K562 (cell line): ENCODE measurements at regions not wholly inside any gene's neighbourhood (a gene's known extent, or its start where the extent isn't known, plus 50 kb on each side); places are given as distances from the start of the nearest gene placed in this dataset.
A peak's percentile ranks its signal among the peaks of the same experiment; 100 is the strongest.

Experiments used
- ARHGAP35 ChIP-seq: fragments of 450-650 bp; IDR thresholded peaks from 2 replicates; pipeline ENCODE4 v1.6.1; 2018; ENCODE audit not compliant: partially characterized antibody
- BRD4 ChIP-seq: fragments of 200-600 bp; sonication (generic); IDR thresholded peaks from 2 replicates; pipeline ENCODE4 v1.6.1; 2017; ENCODE audit warnings: inconsistent platforms
- CREM ChIP-seq: IDR thresholded peaks from 2 replicates; pipeline ENCODE4 v1.6.1; 2014; ENCODE audit warnings: antibody characterized with exemption, low read depth
- HNRNPK ChIP-seq: fragments of 200-400 bp; formaldehyde crosslinking; IDR thresholded peaks from one replicate; pipeline ENCODE4 v1.6.1; 2018; ENCODE audit warnings: mild to moderate bottlenecking, low read depth, low read length; ENCODE audit not compliant: poor library complexity, severe bottlenecking
- HNRNPLL ChIP-seq: fragments of 200-400 bp; formaldehyde crosslinking; IDR thresholded peaks from 2 replicates; pipeline ENCODE4 v1.6.1; 2017; ENCODE audit warnings: low read length, low read depth, mild to moderate bottlenecking; ENCODE audit not compliant: poor library complexity, severe bottlenecking
- HSF4 ChIP-seq: fragments of 250-450 bp; sonication (Bioruptor Pico); IDR thresholded peaks from 2 replicates; pipeline ENCODE4 v2.1.2; 2022; ENCODE audit warnings: mild to moderate bottlenecking, moderate library complexity, borderline replicate concordance
- MCM2 ChIP-seq: fragments of 450-650 bp; IDR thresholded peaks from 2 replicates; pipeline ENCODE4 v1.6.1; 2017; ENCODE audit warnings: low read depth, mild to moderate bottlenecking
- NFIC ChIP-seq: fragments of 450-650 bp; IDR thresholded peaks from 2 replicates; pipeline ENCODE4 v1.6.1; 2017; ENCODE audit warnings: mild to moderate bottlenecking, inconsistent platforms
- NONO ChIP-seq, 2 experiments: fragments of 200-400 bp in 1 of 2; fragments of 450-650 bp in 1 of 2; formaldehyde crosslinking in 1 of 2; IDR thresholded peaks; 2 replicates each; pipeline ENCODE4 v1.6.1; 2017; ENCODE audit warnings: low read depth in 2 of 2, mild to moderate bottlenecking in 2 of 2, moderate library complexity in 2 of 2, low read length in 1 of 2
- PHB ChIP-seq: fragments of 250-450 bp; sonication (Bioruptor Pico); IDR thresholded peaks from 2 replicates; pipeline ENCODE4 v1.5.0; 2021
- POU5F1 ChIP-seq: fragments of 150-350 bp; IDR thresholded peaks from 2 replicates; pipeline ENCODE4 v1.6.1; 2014; ENCODE audit warnings: borderline replicate concordance, low read length, low read depth, mild to moderate bottlenecking; ENCODE audit not compliant: partially characterized antibody
- RERE ChIP-seq: sonication (generic); formaldehyde crosslinking; IDR thresholded peaks from 2 replicates; pipeline ENCODE4 v1.8.0; 2023; ENCODE audit warnings: missing genetic modification reagents, mild to moderate bottlenecking, borderline replicate concordance
- RNF2 ChIP-seq: sonication (generic); IDR thresholded peaks from 2 replicates; pipeline ENCODE4 v1.6.1; 2016
- SIX5 ChIP-seq, 2 experiments: IDR thresholded peaks; 2 replicates each; pipeline ENCODE4 v1.6.1; 2011; ENCODE audit warnings: low read length in 2 of 2, borderline replicate concordance in 1 of 2, low read depth in 1 of 2, mild to moderate bottlenecking in 1 of 2, moderate library complexity in 1 of 2; ENCODE audit not compliant: insufficient read depth in 1 of 2
- SRSF9 ChIP-seq: fragments of 200-400 bp; formaldehyde crosslinking; IDR thresholded peaks from 2 replicates; pipeline ENCODE4 v1.6.1; 2017; ENCODE audit warnings: low read depth, low read length, borderline replicate concordance
- STAG1 ChIP-seq: sonication (generic); formaldehyde crosslinking; IDR thresholded peaks from 2 replicates; pipeline ENCODE4 v1.5.0; 2020; ENCODE audit warnings: missing genetic modification reagents, borderline replicate concordance
- ZBTB17 ChIP-seq: fragments of 450-650 bp; formaldehyde crosslinking; IDR thresholded peaks from 2 replicates; pipeline ENCODE4 v1.4.0; 2020; ENCODE audit warnings: mild to moderate bottlenecking
- ZFX ChIP-seq: sonication (generic); formaldehyde crosslinking; IDR thresholded peaks from 2 replicates; pipeline ENCODE4 v1.8.0; 2022; ENCODE audit warnings: mild to moderate bottlenecking, missing genetic modification reagents, moderate library complexity
- ZNF212 ChIP-seq: fragments of 450-650 bp; formaldehyde crosslinking; IDR thresholded peaks from 2 replicates; pipeline ENCODE4 v1.4.0; 2020; ENCODE audit warnings: mild to moderate bottlenecking
- ZNF232 ChIP-seq: sonication (generic); formaldehyde crosslinking; IDR thresholded peaks from 2 replicates; pipeline ENCODE4 v1.8.0; 2022; ENCODE audit warnings: mild to moderate bottlenecking, missing genetic modification reagents
- ZNF311 ChIP-seq: fragments of 250-450 bp; sonication (Bioruptor Pico); IDR thresholded peaks from 2 replicates; pipeline ENCODE4 v1.4.0; 2020; ENCODE audit warnings: mild to moderate bottlenecking, moderate library complexity
- ZNF324 ChIP-seq: fragments of 250-450 bp; sonication (Bioruptor Pico); IDR thresholded peaks from 2 replicates; pipeline ENCODE4 v1.4.0; 2020; ENCODE audit warnings: mild to moderate bottlenecking
- TF ChIP-seq, protein P1 (sequence below): fragments of 250-450 bp; sonication (Bioruptor Pico); IDR thresholded peaks from 2 replicates; pipeline ENCODE4 v1.8.0; 2021; ENCODE audit warnings: moderate library complexity, mild to moderate bottlenecking, inconsistent platforms

DNA sequence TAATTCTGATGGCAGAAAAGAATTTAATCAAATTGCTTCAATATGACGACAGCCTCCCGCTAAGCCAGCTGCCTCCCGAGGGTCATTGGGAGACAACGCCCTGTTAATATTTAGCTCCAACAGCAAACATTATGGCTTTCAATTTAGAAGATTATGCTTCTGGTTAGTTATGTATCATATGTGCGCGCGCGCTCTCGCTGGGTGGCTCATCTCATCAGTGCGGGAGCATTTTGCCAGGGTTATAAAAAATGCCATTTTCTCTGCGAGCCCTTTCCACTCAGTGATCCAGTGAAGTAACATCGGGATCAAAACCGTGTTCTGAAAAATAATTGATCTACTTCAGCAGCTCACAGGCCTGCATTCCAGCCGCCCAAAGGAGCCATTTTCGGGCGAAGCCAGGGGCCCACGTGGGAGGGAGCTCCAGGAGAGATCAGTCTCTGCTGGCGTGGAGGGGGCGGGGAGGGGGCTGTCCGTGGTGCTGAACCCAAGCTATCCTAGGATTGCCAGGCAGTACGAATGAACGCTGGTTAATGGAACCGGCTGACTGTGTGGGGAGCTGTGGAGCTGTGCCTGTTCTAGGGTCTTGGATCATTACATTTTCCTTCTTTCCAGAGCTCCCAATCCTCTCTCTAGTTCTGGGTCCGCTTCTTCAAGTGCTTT is 219.1 kb upstream of the ZC3H12A start (continued):
- TF ChIP-seq SIX5 (IDR thresholded peaks at IDR 0.05; ENCODE audit: borderline replicate concordance in 1 of 2, insufficient read depth in 1 of 2, low read depth in 1 of 2, low read length in 2 of 2) = no peak
- TF ChIP-seq HSF4 (CRISPR knock-in tag) = no peak
- no peak for TF ChIP-seq MCM2
- no peak for TF ChIP-seq ZNF311 (CRISPR knock-in tag)
- TF ChIP-seq RNF2 = no peak
- TF ChIP-seq RERE (CRISPR knock-in tag) = no peak
- no peak for TF ChIP-seq HNRNPK
- no peak for TF ChIP-seq ZNF232 (CRISPR knock-in tag)
- no peak for TF ChIP-seq ZFX (CRISPR knock-in tag)
- no peak for TF ChIP-seq ARHGAP35
- TF ChIP-seq CREM = peak; percentile 50; the same call in 1 of the 2 replicates
- no peak for TF ChIP-seq ZNF212 (CRISPR knock-in tag)
- TF ChIP-seq ZNF324 (CRISPR knock-in tag) = no peak
- TF ChIP-seq PHB (CRISPR knock-in tag) = no peak
- TF ChIP-seq SRSF9 = no peak
- no peak for TF ChIP-seq NONO (IDR thresholded peaks at IDR 0.05; ENCODE audit: low read depth in 2 of 2, low read length in 1 of 2)
- TF ChIP-seq ZBTB17 (CRISPR knock-in tag) = no peak
- no peak for TF ChIP-seq POU5F1
- no peak for TF ChIP-seq HNRNPLL
- TF ChIP-seq, protein P1, sequence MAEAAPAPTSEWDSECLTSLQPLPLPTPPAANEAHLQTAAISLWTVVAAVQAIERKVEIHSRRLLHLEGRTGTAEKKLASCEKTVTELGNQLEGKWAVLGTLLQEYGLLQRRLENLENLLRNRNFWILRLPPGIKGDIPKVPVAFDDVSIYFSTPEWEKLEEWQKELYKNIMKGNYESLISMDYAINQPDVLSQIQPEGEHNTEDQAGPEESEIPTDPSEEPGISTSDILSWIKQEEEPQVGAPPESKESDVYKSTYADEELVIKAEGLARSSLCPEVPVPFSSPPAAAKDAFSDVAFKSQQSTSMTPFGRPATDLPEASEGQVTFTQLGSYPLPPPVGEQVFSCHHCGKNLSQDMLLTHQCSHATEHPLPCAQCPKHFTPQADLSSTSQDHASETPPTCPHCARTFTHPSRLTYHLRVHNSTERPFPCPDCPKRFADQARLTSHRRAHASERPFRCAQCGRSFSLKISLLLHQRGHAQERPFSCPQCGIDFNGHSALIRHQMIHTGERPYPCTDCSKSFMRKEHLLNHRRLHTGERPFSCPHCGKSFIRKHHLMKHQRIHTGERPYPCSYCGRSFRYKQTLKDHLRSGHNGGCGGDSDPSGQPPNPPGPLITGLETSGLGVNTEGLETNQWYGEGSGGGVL (CRISPR knock-in tag) = no peak
- no peak; the same call in 1 of the 2 replicates for TF ChIP-seq STAG1
- no peak for TF ChIP-seq BRD4
- TF ChIP-seq NFIC = no peak
